AG10803 (cell line): ENCODE measurements at regions not wholly inside any gene's neighbourhood (a gene's known extent, or its start where the extent isn't known, plus 50 kb on each side); places are given as distances from the start of the nearest gene placed in this dataset.

Experiments used
- DNase-seq: peaks from one replicate; pipeline ENCODE4 v3.0.0; 2010; ENCODE audit warnings: low read depth
- H3K4me3 ChIP-seq: 2 replicates; pipeline ENCODE4 v1.5.1; 2011; ENCODE audit warnings: mild to moderate bottlenecking, low read length, control low read depth
- TF ChIP-seq, protein P1 (sequence below): conservative IDR thresholded peaks from 2 replicates; pipeline ENCODE4 v1.5.1; 2011; ENCODE audit warnings: mild to moderate bottlenecking, low read length, control low read depth, inconsistent platforms

- TF ChIP-seq, protein P1, sequence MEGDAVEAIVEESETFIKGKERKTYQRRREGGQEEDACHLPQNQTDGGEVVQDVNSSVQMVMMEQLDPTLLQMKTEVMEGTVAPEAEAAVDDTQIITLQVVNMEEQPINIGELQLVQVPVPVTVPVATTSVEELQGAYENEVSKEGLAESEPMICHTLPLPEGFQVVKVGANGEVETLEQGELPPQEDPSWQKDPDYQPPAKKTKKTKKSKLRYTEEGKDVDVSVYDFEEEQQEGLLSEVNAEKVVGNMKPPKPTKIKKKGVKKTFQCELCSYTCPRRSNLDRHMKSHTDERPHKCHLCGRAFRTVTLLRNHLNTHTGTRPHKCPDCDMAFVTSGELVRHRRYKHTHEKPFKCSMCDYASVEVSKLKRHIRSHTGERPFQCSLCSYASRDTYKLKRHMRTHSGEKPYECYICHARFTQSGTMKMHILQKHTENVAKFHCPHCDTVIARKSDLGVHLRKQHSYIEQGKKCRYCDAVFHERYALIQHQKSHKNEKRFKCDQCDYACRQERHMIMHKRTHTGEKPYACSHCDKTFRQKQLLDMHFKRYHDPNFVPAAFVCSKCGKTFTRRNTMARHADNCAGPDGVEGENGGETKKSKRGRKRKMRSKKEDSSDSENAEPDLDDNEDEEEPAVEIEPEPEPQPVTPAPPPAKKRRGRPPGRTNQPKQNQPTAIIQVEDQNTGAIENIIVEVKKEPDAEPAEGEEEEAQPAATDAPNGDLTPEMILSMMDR = no peak
- H3K4me3 ChIP-seq = no peak overlapping the region
- DNase-seq = no peak
Observed at GRCh38 chrX:95693365-95693764, 991.3 kb upstream of the DIAPH2 start.

DNA sequence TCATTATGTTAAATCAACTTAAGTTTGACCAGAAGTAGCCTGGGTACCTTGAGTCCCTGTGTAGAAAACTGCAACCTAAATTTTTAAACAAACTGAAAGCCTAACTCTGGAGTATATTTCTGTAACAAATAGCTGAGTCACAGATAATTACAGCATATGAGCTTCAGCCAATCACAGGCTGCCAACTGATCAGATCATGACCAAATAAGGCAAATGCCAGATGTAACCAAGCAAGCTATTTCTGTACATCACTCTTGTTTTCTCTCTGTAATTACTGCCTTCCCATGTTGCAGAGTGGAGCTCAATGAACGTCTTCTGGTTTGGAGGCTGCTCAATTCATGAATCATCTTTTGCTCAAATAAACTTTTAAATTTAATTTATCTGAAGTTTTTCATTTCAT, 980.9 kb upstream of the DIAPH2 start:
- no peak overlapping the region for H3K4me3 ChIP-seq
- TF ChIP-seq, protein P1 = no peak
- DNase-seq = no peak

GRCh38 chrX:95716841-95717240, 967.8 kb upstream of the DIAPH2 start:
- no peak for DNase-seq
- TF ChIP-seq, protein P1 = no peak
- H3K4me3 ChIP-seq = no peak overlapping the region

GRCh38 chrX:95718746-95719145, 965.9 kb upstream of the DIAPH2 start:
- DNase-seq = no peak
- TF ChIP-seq, protein P1 = no peak
- no peak overlapping the region for H3K4me3 ChIP-seq

GRCh38 chrX:95721011-95721410, 963.6 kb upstream of the DIAPH2 start:
- no peak for DNase-seq
- TF ChIP-seq, protein P1 = no peak
- H3K4me3 ChIP-seq = no peak overlapping the region

DNA sequence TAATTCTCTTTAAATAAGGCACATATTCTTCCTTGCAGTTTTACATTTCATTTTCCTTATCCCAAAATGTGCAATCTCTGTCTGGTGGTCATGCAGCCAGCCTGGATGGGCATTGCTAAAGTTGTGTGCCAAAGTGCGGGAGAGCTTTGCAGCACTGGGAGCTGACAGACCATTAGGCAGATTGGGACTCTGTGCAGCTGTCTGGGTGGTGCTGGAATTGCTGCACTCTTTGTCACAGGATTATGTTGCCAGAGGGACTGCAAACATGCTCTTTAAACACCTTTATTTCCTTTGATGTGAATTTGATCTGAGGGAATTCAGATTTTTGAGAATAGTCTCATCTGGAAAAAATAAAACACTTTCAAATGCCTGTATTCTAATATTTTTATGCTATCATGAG, 956.2 kb upstream of the DIAPH2 start:
- H3K4me3 ChIP-seq = no peak overlapping the region
- TF ChIP-seq, protein P1 = no peak
- no peak for DNase-seq

- DNase-seq = no peak
- TF ChIP-seq, protein P1 = no peak
- no peak overlapping the region for H3K4me3 ChIP-seq
Observed at GRCh38 chrX:95729401-95729800, 955.2 kb upstream of the DIAPH2 start.
